Omental fat pad (tissue), 3 donors: ENCODE measurements at regions not wholly inside any gene's neighbourhood (a gene's known extent, or its start where the extent isn't known, plus 50 kb on each side); places are given as distances from the start of the nearest gene placed in this dataset.

Experiments
- ATAC-seq: fragments of 150-250 bp; one replicate; pipeline ENCODE4 v1.9.1; 2016; ENCODE audit warnings: mild to moderate bottlenecking, moderate library complexity; ENCODE audit not compliant: low FRiP score
- DNase-seq: peaks from one replicate; pipeline ENCODE4 v3.0.0-alpha.2; 2019; ENCODE audit warnings: low spot score
- TF ChIP-seq, protein P1 (sequence below), 3 donors: fragments of 450-650 bp; IDR thresholded peaks; one replicate each; pipeline ENCODE4 v1.5.1; 2016 to 2017; ENCODE audit warnings: antibody characterized with exemption in 3 of 3, mild to moderate bottlenecking in 3 of 3, moderate library complexity in 2 of 3

- TF ChIP-seq, protein P1, sequence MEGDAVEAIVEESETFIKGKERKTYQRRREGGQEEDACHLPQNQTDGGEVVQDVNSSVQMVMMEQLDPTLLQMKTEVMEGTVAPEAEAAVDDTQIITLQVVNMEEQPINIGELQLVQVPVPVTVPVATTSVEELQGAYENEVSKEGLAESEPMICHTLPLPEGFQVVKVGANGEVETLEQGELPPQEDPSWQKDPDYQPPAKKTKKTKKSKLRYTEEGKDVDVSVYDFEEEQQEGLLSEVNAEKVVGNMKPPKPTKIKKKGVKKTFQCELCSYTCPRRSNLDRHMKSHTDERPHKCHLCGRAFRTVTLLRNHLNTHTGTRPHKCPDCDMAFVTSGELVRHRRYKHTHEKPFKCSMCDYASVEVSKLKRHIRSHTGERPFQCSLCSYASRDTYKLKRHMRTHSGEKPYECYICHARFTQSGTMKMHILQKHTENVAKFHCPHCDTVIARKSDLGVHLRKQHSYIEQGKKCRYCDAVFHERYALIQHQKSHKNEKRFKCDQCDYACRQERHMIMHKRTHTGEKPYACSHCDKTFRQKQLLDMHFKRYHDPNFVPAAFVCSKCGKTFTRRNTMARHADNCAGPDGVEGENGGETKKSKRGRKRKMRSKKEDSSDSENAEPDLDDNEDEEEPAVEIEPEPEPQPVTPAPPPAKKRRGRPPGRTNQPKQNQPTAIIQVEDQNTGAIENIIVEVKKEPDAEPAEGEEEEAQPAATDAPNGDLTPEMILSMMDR (IDR thresholded peaks at IDR 0.05) = no peak
- ATAC-seq = no peak
- DNase-seq = no peak
Observed at GRCh38 chr13:40288259-40288658, 378.2 kb downstream of the FOXO1 start.

DNA sequence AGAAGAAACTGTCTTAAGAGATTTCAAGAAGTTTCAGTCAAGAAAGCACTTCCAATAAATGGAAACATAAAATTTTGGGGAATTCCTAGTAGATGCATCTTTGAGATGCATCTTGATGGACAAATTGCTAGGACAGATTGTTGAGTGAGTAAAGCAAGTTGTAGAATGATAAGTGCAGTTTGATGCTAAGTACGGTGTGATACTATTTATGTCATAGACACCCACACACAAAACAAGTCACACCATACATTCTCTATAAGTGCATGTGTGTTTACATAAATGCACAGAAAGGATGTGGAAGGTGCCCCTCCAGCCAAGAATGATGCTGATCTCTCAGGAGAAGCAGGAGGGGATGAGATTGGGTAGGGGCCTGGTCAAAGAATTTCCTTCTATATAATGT lies 375.7 kb downstream of the FOXO1 start:
- TF ChIP-seq, protein P1 (IDR thresholded peaks at IDR 0.05) = no peak
- no peak for DNase-seq
- no peak for ATAC-seq

DNA sequence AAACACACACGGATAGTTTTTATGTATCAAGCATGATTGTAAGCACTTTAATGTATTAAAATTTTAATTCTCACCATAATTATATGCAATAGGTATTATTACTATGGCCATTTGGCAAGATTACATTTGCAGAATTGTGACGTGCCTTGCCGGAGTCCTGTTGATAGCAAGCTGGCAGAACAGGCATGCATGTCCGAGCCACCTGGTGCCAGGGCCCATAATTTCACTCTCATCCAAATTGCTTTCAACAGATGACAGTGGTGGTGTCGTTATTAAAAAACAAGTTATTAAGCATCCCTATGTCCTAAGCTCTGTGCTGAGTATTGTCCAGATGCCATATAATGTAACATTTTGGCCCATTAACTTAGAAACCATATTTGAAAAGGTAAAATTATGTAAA lies 374.3 kb downstream of the FOXO1 start:
- DNase-seq (no peak), ATAC-seq (no peak)
- TF ChIP-seq, protein P1 (IDR thresholded peaks at IDR 0.05) = no peak

DNA sequence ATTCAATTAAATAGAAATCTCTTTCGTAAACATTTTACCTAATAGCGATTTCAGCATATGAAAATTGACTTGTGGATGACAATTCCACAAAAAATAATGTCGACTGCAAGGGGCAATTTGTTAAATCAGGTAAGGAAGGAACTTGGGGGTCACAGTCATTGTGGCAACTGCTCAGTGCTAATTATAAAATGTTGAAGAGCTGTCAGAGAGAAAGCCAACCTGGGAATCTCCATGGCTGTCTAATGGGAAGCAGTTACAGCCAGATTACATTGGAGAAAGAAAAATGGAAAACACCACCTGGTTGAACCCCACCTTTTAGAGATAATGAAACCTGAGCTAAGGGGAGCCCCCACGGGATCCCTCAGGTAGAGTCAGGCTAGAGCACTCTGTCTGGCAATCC lies 373.9 kb downstream of the FOXO1 start:
- DNase-seq (no peak), ATAC-seq (no peak)
- TF ChIP-seq, protein P1 (IDR thresholded peaks at IDR 0.05) = no peak

- ATAC-seq = no peak
- DNase-seq = no peak
- TF ChIP-seq, protein P1 (IDR thresholded peaks at IDR 0.05) = no peak
Observed at GRCh38 chr13:40302351-40302750, 364.1 kb downstream of the FOXO1 start.

GRCh38 chr13:40304391-40304790 lies 362.1 kb downstream of the FOXO1 start:
- TF ChIP-seq, protein P1 (IDR thresholded peaks at IDR 0.05) = no peak
- ATAC-seq (no peak), DNase-seq (no peak)

- DNase-seq (no peak), ATAC-seq (no peak)
- TF ChIP-seq, protein P1 (IDR thresholded peaks at IDR 0.05) = no peak
Observed at GRCh38 chr13:40306817-40307216, 359.6 kb downstream of the FOXO1 start.
